ENCODE measurements at regions not wholly inside any gene's neighbourhood (a gene's known extent, or its start where the extent isn't known, plus 50 kb on each side); places are given as distances from the start of the nearest gene placed in this dataset.
"Not testable (repeated sequence)": the region's sequence is repeated elsewhere in the genome, so short reads cannot be mapped to it uniquely, and the experiment has no call there.

GRCh38 chr5:99589424-99589823, 660.6 kb upstream of the CHD1 start:
- no peak for DNase-seq (ENCODE audit: low read depth in 2 of 2)

- DNase-seq (ENCODE audit: low read depth in 2 of 2), result no peak
Observed at GRCh38 chr5:99587983-99588382, 659.2 kb upstream of the CHD1 start.

- no peak for DNase-seq (ENCODE audit: low read depth in 2 of 2)
Observed at GRCh38 chr5:99586878-99587277, 658.1 kb upstream of the CHD1 start.

- not testable (repeated sequence) for DNase-seq (ENCODE audit: low read depth in 2 of 2)
Observed at GRCh38 chr5:99581204-99581603, 652.4 kb upstream of the CHD1 start.

GRCh38 chr5:99562937-99563627, 634.3 kb upstream of the CHD1 start:
- DNase-seq (ENCODE audit: low read depth in 2 of 2), result not testable (repeated sequence)

GRCh38 chr5:99553211-99553810, 624.5 kb upstream of the CHD1 start:
- no peak for DNase-seq (ENCODE audit: low read depth in 2 of 2)

- no peak for DNase-seq (ENCODE audit: low read depth in 2 of 2)
Observed at GRCh38 chr5:99544356-99544755, 615.5 kb upstream of the CHD1 start.

GRCh38 chr5:99543841-99544240, 615.0 kb upstream of the CHD1 start:
- no peak for DNase-seq (ENCODE audit: low read depth in 2 of 2)

- DNase-seq (ENCODE audit: low read depth in 2 of 2), result not testable (repeated sequence)
Observed at GRCh38 chr5:99534241-99534640, 605.4 kb upstream of the CHD1 start.

GRCh38 chr5:99521666-99522065, 592.9 kb upstream of the CHD1 start:
- not testable (repeated sequence) for DNase-seq (ENCODE audit: low read depth in 2 of 2)

GRCh38 chr5:99515864-99516490, 587.2 kb upstream of the CHD1 start:
- not testable (repeated sequence) for DNase-seq (ENCODE audit: low read depth in 2 of 2)

GRCh38 chr5:99510237-99510866, 581.5 kb upstream of the CHD1 start:
- not testable (repeated sequence) for DNase-seq (ENCODE audit: low read depth in 2 of 2)

- DNase-seq (ENCODE audit: low read depth in 2 of 2), result not testable (repeated sequence)
Observed at GRCh38 chr5:99509064-99509463, 580.3 kb upstream of the CHD1 start.

- DNase-seq (ENCODE audit: low read depth in 2 of 2), result not testable (repeated sequence)
Observed at GRCh38 chr5:99495456-99495855, 566.6 kb upstream of the CHD1 start.

- DNase-seq (ENCODE audit: low read depth in 2 of 2), result not testable (repeated sequence)
Observed at GRCh38 chr5:99478450-99478849, 549.6 kb upstream of the CHD1 start.

GRCh38 chr5:99473328-99473727, 544.5 kb upstream of the CHD1 start:
- not testable (repeated sequence) for DNase-seq (ENCODE audit: low read depth in 2 of 2)

GRCh38 chr5:99471726-99472125, 542.9 kb upstream of the CHD1 start:
- DNase-seq (ENCODE audit: low read depth in 2 of 2), result not testable (repeated sequence)

- DNase-seq (ENCODE audit: low read depth in 2 of 2), result not testable (repeated sequence)
Observed at GRCh38 chr5:99471178-99471577, 542.4 kb upstream of the CHD1 start.

GRCh38 chr5:99470636-99471035, 541.8 kb upstream of the CHD1 start:
- not testable (repeated sequence) for DNase-seq (ENCODE audit: low read depth in 2 of 2)

- DNase-seq (ENCODE audit: low read depth in 2 of 2), result no peak
Observed at GRCh38 chr5:99460701-99461100, 531.9 kb upstream of the CHD1 start.

GRCh38 chr5:99453196-99453595, 524.4 kb upstream of the CHD1 start:
- no peak for DNase-seq (ENCODE audit: low read depth in 2 of 2)

GRCh38 chr5:99449786-99450185, 521.0 kb upstream of the CHD1 start:
- DNase-seq (ENCODE audit: low read depth in 2 of 2), result no peak

- no peak for DNase-seq (ENCODE audit: low read depth in 2 of 2)
Observed at GRCh38 chr5:99445805-99446204, 517.0 kb upstream of the CHD1 start.
